PC-9 (cell line): ENCODE measurements at regions not wholly inside any gene's neighbourhood (a gene's known extent, or its start where the extent isn't known, plus 50 kb on each side); places are given as distances from the start of the nearest gene placed in this dataset.

Source experiments
- BruUV-seq: library from RNA; stranded (reverse); fragments of 400-500 nt; replicated peaks from 2 replicates; lab custom pipeline; 2021; lab: Mats Ljungman, UMichigan
- CTCF ChIA-PET: fragments of 300-600 bp; sonication (Branson Sonifier 250); formaldehyde crosslinking; loops from one replicate; lab custom pipeline; 2022; ENCODE audit warnings: antibody characterized with exemption; lab: Charles Lee
- POLR2A ChIA-PET: fragments of 300-600 bp; sonication (Branson Sonifier 250); formaldehyde crosslinking; loops from one replicate; lab custom pipeline; 2022; ENCODE audit warnings: antibody characterized with exemption; ENCODE audit not compliant: unreplicated experiment; lab: Charles Lee
- DNase-seq, 2 experiments: peaks; one replicate each; pipeline versions ENCODE4 v3.0.0 to v3.0.0-alpha.2; 2015 to 2022; ENCODE audit warnings: mixed read lengths in 1 of 2
- H2AFZ ChIP-seq: fragments of 200-600 bp; sonication (generic); 2 replicates; pipeline ENCODE4 v1.8.1; 2017; ENCODE audit warnings: antibody characterized with exemption
- H3F3A ChIP-seq: fragments of 200-600 bp; sonication (generic); 2 replicates; pipeline ENCODE4 v1.8.1; 2017; ENCODE audit warnings: antibody characterized with exemption, mild to moderate bottlenecking, low read depth; ENCODE audit not compliant: insufficient read depth
- H3K27ac ChIP-seq: fragments of 200-600 bp; sonication (generic); 2 replicates; pipeline ENCODE4 v1.6.1; 2016; ENCODE audit warnings: mixed run types
- H3K27me3 ChIP-seq: fragments of 200-600 bp; sonication (generic); 2 replicates; pipeline ENCODE4 v1.6.1; 2016; ENCODE audit warnings: low read depth, mixed run types; ENCODE audit not compliant: insufficient read depth
- H3K36me3 ChIP-seq: fragments of 200-600 bp; sonication (generic); 2 replicates; pipeline ENCODE4 v1.6.1; 2016; ENCODE audit warnings: low read depth, mixed run types
- H3K4me1 ChIP-seq: fragments of 200-600 bp; sonication (generic); replicated peaks from 2 replicates; pipeline ENCODE4 v1.6.1; 2016; ENCODE audit warnings: mixed run types; ENCODE audit not compliant: insufficient read depth
- H3K4me2 ChIP-seq: fragments of 200-600 bp; sonication (generic); 2 replicates; pipeline ENCODE4 v1.6.1; 2017; ENCODE audit warnings: mixed run types
- H3K4me3 ChIP-seq: fragments of 200-600 bp; sonication (generic); 2 replicates; pipeline ENCODE4 v1.6.1; 2016; ENCODE audit warnings: mixed run types
- H3K79me2 ChIP-seq: fragments of 200-600 bp; sonication (generic); 2 replicates; pipeline ENCODE4 v1.6.1; 2017; ENCODE audit warnings: low read depth, mixed run types
- H3K9me2 ChIP-seq: fragments of 200-600 bp; sonication (generic); 2 replicates; pipeline ENCODE4 v1.8.1; 2017; ENCODE audit warnings: mild to moderate bottlenecking; ENCODE audit not compliant: insufficient read depth
- H3K9me3 ChIP-seq: fragments of 200-600 bp; sonication (generic); 2 replicates; pipeline ENCODE4 v1.8.1; 2016; ENCODE audit warnings: low read depth; ENCODE audit not compliant: insufficient read depth
- H4K20me1 ChIP-seq: fragments of 200-600 bp; sonication (generic); 2 replicates; pipeline ENCODE4 v1.8.1; 2017; ENCODE audit not compliant: insufficient read depth
- CTCF ChIP-seq: fragments of 200-600 bp; sonication (generic); conservative IDR thresholded peaks from 2 replicates; pipeline ENCODE4 v1.6.1; 2017; ENCODE audit warnings: mixed run types, antibody characterized with exemption, mild to moderate bottlenecking, moderate library complexity
- EZH2 ChIP-seq: fragments of 200-600 bp; sonication (generic); IDR thresholded peaks from 2 replicates; pipeline ENCODE4 v1.8.0; 2017; ENCODE audit warnings: antibody characterized with exemption, low read depth
- intact Hi-C: fragments of 100-400 bp; cut with micrococcal nuclease; formaldehyde crosslinking; loops from one replicate; pipeline ENCODE4 v1.10.0; 2022; ENCODE audit not compliant: unreplicated experiment

GRCh38 chr14:66041582-66041981 is 444.6 kb upstream of the CCDC196 start:
- Histone ChIP-seq H3K27ac (no peak overlapping the region), H3F3A (no peaks in the 10 kb centered on the region), H3K79me2 (no peaks in the 10 kb centered on the region), H3K27me3 (peaks cover 5% of the 10 kb centered on the region; the same call in 1 of the 2 replicates), H3K4me2 (no peak overlapping the region), H3K36me3 (no peaks in the 10 kb centered on the region), H2AFZ (no peak overlapping the region), H3K9me3 (no peaks in the 10 kb centered on the region), H4K20me1 (no peaks in the 10 kb centered on the region), H3K9me2 (no peaks in the 10 kb centered on the region), H3K4me3 (no peak overlapping the region), H3K4me1 (no peaks in the 10 kb centered on the region)
- no peak for TF ChIP-seq EZH2
- POLR2A ChIA-PET = no interaction called here
- no peak for DNase-seq
- intact Hi-C loops = no loop called here
- no TSS peak for BruUV-seq
- CTCF ChIA-PET = no interaction called here

DNA sequence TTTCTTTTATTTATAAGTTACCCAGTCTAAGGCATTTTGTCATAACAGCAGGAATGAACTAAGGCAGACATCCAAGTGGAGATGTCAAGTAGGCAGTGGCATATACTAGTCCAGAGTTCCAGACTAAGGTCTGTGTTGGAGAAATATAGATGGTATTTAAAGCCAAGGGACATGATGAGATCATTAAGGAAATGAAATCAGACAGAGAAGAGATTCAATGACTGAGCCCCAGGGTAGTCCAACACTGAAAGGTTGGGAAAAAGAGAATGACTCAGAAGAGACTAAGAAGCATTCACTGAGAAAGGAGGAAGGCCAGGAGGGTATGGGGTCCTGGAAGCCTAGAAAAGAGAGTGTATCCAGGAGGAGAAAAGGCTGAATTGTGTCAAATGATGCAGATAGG is 442.2 kb upstream of the CCDC196 start:
- BruUV-seq = no TSS peak
- no peak overlapping the region for H3K4me3 ChIP-seq
- intact Hi-C loops = no loop called here
- H3K4me2 ChIP-seq = no peak overlapping the region
- POLR2A ChIA-PET = no interaction called here
- no peaks in the 10 kb centered on the region for H3K9me2 ChIP-seq
- CTCF ChIA-PET = no interaction called here
- H3K79me2 ChIP-seq = no peaks in the 10 kb centered on the region
- TF ChIP-seq EZH2 (no peak), CTCF (no peak)
- DNase-seq = no peak
- H2AFZ ChIP-seq = no peak overlapping the region
- H3K9me3 ChIP-seq = no peaks in the 10 kb centered on the region
- no peaks in the 10 kb centered on the region for H3F3A ChIP-seq
- H3K4me1 ChIP-seq = no peaks in the 10 kb centered on the region
- H4K20me1 ChIP-seq = no peaks in the 10 kb centered on the region
- H3K27me3 ChIP-seq = no peaks in the 10 kb centered on the region
- no peaks in the 10 kb centered on the region for H3K36me3 ChIP-seq
- no peak overlapping the region for H3K27ac ChIP-seq

- Histone ChIP-seq H3K79me2 (no peaks in the 10 kb centered on the region), H3K9me3 (no peaks in the 10 kb centered on the region), H3K4me2 (no peak overlapping the region), H3K4me1 (no peaks in the 10 kb centered on the region), H2AFZ (no peak overlapping the region), H3K27me3 (no peaks in the 10 kb centered on the region), H4K20me1 (no peaks in the 10 kb centered on the region), H3K36me3 (no peaks in the 10 kb centered on the region), H3K4me3 (no peak overlapping the region), H3K9me2 (no peaks in the 10 kb centered on the region), H3K27ac (no peak overlapping the region), H3F3A (no peaks in the 10 kb centered on the region)
- intact Hi-C loops = loop anchor here (2.0 kb wide), 1 partner anchor 43 kb away; no protein-coding TSS in a partner anchor
- DNase-seq = no peak
- POLR2A ChIA-PET = no interaction called here
- TF ChIP-seq CTCF (no peak), EZH2 (no peak)
- no TSS peak for BruUV-seq
- CTCF ChIA-PET = no interaction called here
Observed at GRCh38 chr14:66045572-66046021, 440.6 kb upstream of the CCDC196 start.

GRCh38 chr14:66046035-66046434 is 440.1 kb upstream of the CCDC196 start:
- Histone ChIP-seq H3K27ac (no peak overlapping the region), H3K79me2 (no peaks in the 10 kb centered on the region), H3K27me3 (0 out of 2 replicates have a peak, but pooled peaks cover 4% of the 10 kb centered on the region), H2AFZ (no peak overlapping the region), H3K36me3 (no peaks in the 10 kb centered on the region), H4K20me1 (no peaks in the 10 kb centered on the region), H3K4me2 (no peak overlapping the region), H3K9me2 (no peaks in the 10 kb centered on the region), H3K9me3 (no peaks in the 10 kb centered on the region), H3K4me1 (no peaks in the 10 kb centered on the region), H3F3A (no peaks in the 10 kb centered on the region), H3K4me3 (no peak overlapping the region)
- no peak for DNase-seq
- TF ChIP-seq EZH2 (no peak), CTCF (no peak)
- CTCF ChIA-PET = no interaction called here
- intact Hi-C loops = loop anchor here (2.0 kb wide), 1 partner anchor 43 kb away; no protein-coding TSS in a partner anchor
- POLR2A ChIA-PET = no interaction called here
- BruUV-seq = no TSS peak
